HG03108 (cell line): ENCODE measurements at regions not wholly inside any gene's neighbourhood (a gene's known extent, or its start where the extent isn't known, plus 50 kb on each side); places are given as distances from the start of the nearest gene placed in this dataset.

ENCODE experiments used
- ATAC-seq: cut with Tn5 transposase; IDR thresholded peaks from one replicate; pipeline ENCODE4 v1.9.1; 2021; ENCODE audit warnings: moderate library complexity; ENCODE audit not compliant: unreplicated experiment

DNA sequence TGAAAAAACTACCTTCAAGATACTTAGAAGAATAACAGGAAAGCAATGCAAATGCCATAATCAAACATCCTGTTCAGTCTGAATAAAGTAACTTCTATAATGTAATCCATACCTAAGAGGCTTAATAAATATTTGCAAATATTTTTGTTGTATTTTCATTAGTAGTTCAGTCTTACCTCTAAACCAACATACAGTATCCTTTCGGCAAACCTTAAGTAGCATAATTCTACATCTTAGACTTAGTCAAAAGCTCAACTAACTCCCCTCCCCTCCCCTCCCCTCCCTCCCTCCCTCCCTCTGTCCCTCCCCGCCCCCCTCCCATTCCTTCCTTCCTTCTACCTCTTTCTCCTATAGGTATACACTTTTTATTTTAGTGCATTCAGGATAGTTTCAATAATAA is 1373.2 kb downstream of the SUCLG1 start:
- no peak for ATAC-seq

DNA sequence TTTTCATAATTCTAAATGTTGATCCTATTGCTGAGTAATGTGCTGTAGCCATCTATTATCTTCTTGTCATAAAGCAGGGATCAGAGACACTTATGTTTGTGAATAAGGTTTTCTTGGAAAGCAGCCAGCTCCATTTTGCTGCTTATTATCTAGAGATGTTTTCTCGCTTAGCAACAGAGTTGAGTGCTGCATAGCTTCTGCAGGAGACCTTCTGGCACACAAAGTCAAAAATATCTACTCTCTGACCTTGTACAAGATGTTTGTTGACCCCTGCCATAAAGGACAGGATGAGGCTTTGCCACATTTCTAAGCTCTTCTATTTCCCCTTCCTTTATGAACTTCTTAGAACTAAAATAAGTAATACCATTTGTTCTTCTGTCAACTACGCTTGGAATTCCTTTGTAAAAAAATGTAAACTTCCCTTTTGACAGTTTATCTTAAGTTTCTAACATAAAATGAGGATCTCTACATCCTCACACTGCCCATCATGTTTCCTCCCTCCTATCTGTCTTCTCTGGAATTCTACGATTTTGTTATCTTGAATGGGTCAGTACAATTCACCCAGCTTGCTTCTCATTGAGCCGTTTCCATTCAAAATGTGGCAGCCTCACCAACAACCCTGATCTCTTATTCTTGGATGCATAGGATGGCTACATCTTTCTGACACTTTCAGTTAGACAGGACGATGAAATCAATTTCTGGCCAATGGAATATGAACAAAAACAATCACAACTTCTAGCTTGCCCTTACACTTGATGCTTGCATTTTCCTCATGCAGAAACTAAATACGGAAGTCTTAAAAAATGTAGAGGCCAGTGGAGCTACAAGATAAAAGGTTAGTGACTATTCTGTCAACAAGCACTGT is 1377.0 kb downstream of the SUCLG1 start:
- no peak for ATAC-seq

DNA sequence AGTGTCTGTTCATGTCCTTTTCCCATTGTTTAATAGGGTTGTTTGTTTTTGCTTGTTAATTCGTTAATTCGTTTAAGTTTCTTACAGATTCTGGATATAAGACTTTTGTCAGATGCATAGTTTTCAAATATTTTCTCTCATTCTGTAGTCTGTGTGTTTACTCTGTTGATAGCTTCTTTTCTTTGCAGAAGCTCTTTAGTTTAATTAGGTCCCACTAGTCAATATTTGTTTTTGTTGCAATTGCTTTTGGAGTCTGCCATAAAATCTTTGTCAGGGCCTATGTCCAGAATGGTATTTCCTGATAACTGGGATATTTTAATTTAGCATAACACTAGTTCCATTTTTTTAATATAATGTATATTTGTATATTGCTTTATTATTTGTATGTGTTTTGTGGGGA is 1380.1 kb downstream of the SUCLG1 start:
- ATAC-seq: no peak

GRCh38 chr2:83072767-83073166 is 1386.3 kb downstream of the SUCLG1 start:
- ATAC-seq: no peak

DNA sequence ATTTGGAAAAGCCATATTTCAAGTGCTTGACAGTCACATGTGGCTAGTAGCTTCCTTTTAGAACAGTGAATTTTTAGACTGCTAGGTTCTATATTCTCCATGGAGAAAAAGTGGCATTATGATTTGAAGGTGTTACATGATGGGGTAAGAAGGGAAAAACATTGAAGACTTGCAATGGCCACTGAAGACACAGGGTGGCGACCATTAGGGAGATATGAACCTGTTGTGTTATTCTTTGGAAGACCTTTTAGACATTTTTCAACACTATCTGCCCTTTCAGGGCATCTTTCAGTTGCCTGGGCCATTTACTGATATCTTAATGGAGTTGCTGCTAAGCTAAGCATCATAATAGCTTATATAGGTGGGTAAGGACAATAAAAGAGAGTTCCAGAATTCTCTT is 1387.2 kb downstream of the SUCLG1 start:
- no peak for ATAC-seq

GRCh38 chr2:83071352-83071751 is 1387.7 kb downstream of the SUCLG1 start:
- no peak for ATAC-seq

DNA sequence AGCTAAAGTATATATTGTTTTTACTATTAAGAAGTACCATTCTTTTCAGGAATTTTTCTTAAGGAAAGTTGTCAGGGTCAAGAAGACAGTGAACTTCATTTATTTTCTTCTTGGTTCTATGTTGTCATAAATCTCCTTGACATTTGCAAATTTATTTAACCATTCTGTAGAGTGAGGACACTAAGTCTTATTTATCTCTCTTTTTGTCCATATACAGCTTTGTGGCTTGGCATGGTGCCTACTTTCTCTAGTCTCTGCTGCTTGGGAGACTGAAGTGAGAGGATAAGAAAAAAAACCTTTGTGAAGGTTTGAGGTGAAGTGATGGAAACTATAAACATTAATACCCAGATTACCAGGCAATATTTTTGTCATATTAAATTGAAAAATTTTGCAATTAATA is 1389.4 kb downstream of the SUCLG1 start:
- no peak for ATAC-seq

DNA sequence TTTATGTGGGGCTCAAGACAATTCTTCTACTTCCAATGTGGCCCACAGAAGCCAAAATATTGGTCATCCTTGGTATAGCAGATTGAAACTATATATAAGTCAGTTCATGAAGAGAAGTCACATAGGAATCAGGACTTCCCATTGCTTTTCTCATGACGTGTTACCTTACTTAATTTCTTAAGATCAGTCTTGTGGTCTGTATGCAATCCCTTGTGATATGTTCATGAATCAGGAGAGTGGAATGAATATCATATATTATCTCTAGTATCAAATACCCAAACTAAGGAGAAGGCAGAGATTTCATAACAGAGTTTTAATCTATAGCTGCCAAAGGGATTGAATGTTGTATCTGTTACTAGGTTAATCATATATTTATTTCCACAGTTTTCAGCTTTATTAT is 1390.4 kb downstream of the SUCLG1 start:
- ATAC-seq: no peak

DNA sequence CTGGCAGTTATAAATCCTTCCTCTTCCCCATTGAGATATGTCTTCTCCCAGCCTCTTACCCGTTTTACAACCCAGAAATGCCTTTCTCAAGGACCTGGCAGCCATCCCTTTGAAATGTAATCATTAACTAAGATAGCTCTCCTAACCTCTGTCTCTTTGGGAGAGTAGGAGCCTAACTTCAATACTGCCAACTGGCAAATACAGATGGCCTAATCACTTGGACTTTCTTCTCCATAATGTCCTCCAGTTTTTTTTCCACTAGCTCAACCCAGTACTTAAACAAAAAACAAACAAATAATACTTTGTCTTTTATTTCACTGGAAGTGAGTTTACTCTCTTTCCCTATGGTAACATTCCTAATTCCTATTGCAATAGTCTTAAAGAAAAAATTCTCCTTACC is 1391.1 kb downstream of the SUCLG1 start:
- ATAC-seq: no peak

DNA sequence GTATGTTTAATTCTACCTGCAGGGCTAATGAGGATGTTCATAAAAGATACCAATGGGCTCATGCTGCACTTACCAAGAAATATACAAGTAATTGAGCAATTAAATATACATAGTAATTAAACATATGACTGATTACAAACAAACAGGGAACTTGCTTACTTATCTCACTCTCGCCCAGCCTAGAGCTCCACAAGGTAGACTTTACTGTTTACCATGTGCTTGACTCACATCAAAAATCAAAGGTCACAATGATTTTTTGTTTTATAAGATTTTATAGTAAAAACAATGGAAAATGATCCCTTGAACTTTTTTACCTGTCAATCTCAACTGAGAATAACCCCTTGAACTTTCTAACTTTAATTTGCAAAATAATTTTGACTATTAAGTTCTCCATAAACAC is 1395.1 kb downstream of the SUCLG1 start:
- ATAC-seq: no peak

GRCh38 chr2:83063511-83063910 is 1395.6 kb downstream of the SUCLG1 start:
- no peak for ATAC-seq

GRCh38 chr2:83058683-83059082 is 1400.4 kb downstream of the SUCLG1 start:
- ATAC-seq: no peak

GRCh38 chr2:83055376-83056010 is 1403.6 kb downstream of the SUCLG1 start:
- ATAC-seq: no peak

DNA sequence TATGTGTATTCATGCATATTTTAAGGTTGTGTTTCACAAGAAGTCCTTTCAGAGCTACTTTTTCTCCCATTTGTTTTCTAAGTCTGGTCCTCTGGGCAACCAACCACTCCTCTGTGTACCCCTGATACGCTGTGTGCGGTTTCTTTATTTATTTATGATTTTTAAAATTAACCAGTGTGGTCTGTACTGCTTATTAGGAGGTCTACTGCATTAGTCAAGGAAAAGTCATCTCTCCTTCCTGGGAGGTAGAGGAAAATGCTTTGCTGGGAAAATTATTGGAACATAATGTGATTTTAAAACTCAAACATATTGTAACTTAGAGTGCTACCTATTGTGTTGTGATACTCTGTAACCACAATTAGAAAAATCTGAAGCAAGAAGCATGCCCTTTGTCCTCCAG is 1404.3 kb downstream of the SUCLG1 start:
- ATAC-seq: no peak

GRCh38 chr2:83051538-83052170 is 1407.4 kb downstream of the SUCLG1 start:
- no peak for ATAC-seq

GRCh38 chr2:83042053-83042452 is 1417.0 kb downstream of the SUCLG1 start:
- no peak for ATAC-seq

- ATAC-seq: no peak
These were observed 1436.4 kb downstream of the SUCLG1 start for GRCh38 chr2:83022631-83023210.

GRCh38 chr2:83017366-83018090 is 1441.6 kb downstream of the SUCLG1 start:
- ATAC-seq: no peak

- ATAC-seq: no peak
These were observed 1442.6 kb downstream of the SUCLG1 start for GRCh38 chr2:83016343-83017110.

DNA sequence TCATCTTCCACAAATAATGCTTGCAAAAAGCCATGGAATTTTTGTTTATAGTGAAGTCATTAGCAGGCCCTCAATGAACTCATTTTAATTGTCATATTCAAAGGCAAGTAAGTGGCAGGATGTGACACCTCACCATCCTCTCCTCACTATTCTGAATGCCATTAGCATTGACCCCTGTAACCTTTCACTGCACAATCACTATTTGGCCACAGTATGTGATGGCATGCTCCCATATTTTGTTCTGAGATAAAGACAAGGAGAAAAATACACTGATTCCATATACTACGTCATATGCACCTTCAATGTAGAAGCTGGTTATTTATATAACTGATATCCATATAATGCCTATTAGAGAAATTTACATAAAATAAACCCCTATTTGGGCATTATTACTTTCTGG is 1443.2 kb downstream of the SUCLG1 start:
- no peak for ATAC-seq
